ENCODE measurements at regions not wholly inside any gene's neighbourhood (a gene's known extent, or its start where the extent isn't known, plus 50 kb on each side); places are given as distances from the start of the nearest gene placed in this dataset.

DNA sequence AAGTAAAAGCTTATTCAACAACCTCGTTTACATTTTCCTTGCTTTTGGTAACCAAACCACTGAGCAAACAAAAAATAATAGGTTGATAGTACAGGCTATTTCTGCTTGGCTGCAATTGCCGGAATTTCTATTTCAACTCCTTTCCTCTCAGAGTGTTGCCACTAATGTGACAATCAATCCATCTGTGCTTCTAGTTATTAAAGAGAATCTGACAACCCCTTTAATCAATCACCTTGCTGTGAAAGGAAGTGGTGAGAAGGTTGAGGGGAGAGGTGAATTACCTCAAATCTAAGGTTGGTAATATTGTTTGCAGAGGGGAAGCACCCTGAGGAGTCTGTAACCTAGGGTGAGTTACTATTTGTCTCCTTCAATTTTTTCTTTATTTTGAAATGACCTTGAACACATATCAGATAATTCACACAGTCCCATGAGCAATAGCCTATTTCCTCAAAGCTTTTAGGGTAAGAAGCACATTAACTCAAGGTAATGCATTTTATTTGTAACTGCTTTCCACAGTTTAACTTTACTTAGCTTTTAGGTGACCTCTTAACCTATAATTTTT lies 603.4 kb downstream of the MMUT start:
- FAIRE-seq (no peak), DNase-seq (ENCODE audit: low spot score) (no peak), ATAC-seq (no peak)
- no peak overlapping the region for H2AFZ ChIP-seq (ENCODE audit: low read length)
- H3K4me2 ChIP-seq (ENCODE audit: low read depth, low read length) = no peak overlapping the region
- no peaks in the 10 kb centered on the region for H3K4me1 ChIP-seq (ENCODE audit: insufficient read depth, low read length)
- no peak overlapping the region for H3K9ac ChIP-seq (ENCODE audit: insufficient read depth, low read depth, low read length)
- intact Hi-C loops (cut with micrococcal nuclease; ENCODE audit: unreplicated experiment) = no loop called here
- no peak overlapping the region for H3K4me3 ChIP-seq (replicated peaks in 1 of 3; ENCODE audit: insufficient read depth in 1 of 3, low read depth in 2 of 3, low read length in 3 of 3)
- in situ Hi-C loops (cut with HindIII; ENCODE audit: extremely low pct_ligation_motif_present, low pct_unique_long_range_greater_than_20kb) = no loop called here
- BruUV-seq (replicated peaks) = no TSS peak
- POLR2A ChIA-PET = no interaction called here
- WGBS (ENCODE audit: low lambda C conversion rate) = 3% methylated on average over 2 of the region's 2 CpGs
- H3K36me3 ChIP-seq (replicated peaks in 1 of 2; ENCODE audit: control insufficient read depth in 1 of 2, insufficient read depth in 2 of 2, low read length in 2 of 2) = no peaks in the 10 kb centered on the region
- no peaks in the 10 kb centered on the region for H3K9me3 ChIP-seq (ENCODE audit: low read length)
- H3K79me2 ChIP-seq (ENCODE audit: insufficient read depth, low read length) = no peaks in the 10 kb centered on the region
- CTCF ChIA-PET (ENCODE audit: low intra/inter-chr PET ratio, low total read pairs) = no interaction called here
- TF ChIP-seq ZBTB21 (CRISPR knock-in tag; IDR thresholded peaks at IDR 0.05) (no peak), IRF9 (CRISPR knock-in tag; IDR thresholded peaks at IDR 0.05; ENCODE audit: borderline replicate concordance) (no peak), ZFP90 (CRISPR knock-in tag; IDR thresholded peaks at IDR 0.05; ENCODE audit: borderline replicate concordance) (no peak), ZNF678 (CRISPR knock-in tag; IDR thresholded peaks at IDR 0.05) (no peak), DMAP1 (CRISPR knock-in tag; IDR thresholded peaks at IDR 0.05) (no peak), RARA (CRISPR knock-in tag; IDR thresholded peaks at IDR 0.05) (no peak), TBX3 (IDR thresholded peaks at IDR 0.05; ENCODE audit: borderline replicate concordance) (no peak), ZNF12 (CRISPR knock-in tag; IDR thresholded peaks at IDR 0.05) (no peak), CBFB (CRISPR knock-in tag; IDR thresholded peaks at IDR 0.05) (no peak), ZNF773 (CRISPR knock-in tag; IDR thresholded peaks at IDR 0.05; ENCODE audit: borderline replicate concordance) (no peak), ZUFSP (CRISPR knock-in tag; IDR thresholded peaks at IDR 0.05; ENCODE audit: borderline replicate concordance) (no peak), U2AF1 (optimal IDR thresholded peaks at IDR 0.05; ENCODE audit: low read depth, low read length) (no peak), KAT8 (CRISPR knock-in tag; IDR thresholded peaks at IDR 0.05) (no peak), NCOA2 (CRISPR knock-in tag; IDR thresholded peaks at IDR 0.05) (no peak)
- TF ChIP-seq, protein P1, sequence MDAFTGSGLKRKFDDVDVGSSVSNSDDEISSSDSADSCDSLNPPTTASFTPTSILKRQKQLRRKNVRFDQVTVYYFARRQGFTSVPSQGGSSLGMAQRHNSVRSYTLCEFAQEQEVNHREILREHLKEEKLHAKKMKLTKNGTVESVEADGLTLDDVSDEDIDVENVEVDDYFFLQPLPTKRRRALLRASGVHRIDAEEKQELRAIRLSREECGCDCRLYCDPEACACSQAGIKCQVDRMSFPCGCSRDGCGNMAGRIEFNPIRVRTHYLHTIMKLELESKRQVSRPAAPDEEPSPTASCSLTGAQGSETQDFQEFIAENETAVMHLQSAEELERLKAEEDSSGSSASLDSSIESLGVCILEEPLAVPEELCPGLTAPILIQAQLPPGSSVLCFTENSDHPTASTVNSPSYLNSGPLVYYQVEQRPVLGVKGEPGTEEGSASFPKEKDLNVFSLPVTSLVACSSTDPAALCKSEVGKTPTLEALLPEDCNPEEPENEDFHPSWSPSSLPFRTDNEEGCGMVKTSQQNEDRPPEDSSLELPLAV (CRISPR knock-in tag; conservative IDR thresholded peaks at IDR 0.05; ENCODE audit: low read depth) = no peak
- TF ChIP-seq, protein P2, sequence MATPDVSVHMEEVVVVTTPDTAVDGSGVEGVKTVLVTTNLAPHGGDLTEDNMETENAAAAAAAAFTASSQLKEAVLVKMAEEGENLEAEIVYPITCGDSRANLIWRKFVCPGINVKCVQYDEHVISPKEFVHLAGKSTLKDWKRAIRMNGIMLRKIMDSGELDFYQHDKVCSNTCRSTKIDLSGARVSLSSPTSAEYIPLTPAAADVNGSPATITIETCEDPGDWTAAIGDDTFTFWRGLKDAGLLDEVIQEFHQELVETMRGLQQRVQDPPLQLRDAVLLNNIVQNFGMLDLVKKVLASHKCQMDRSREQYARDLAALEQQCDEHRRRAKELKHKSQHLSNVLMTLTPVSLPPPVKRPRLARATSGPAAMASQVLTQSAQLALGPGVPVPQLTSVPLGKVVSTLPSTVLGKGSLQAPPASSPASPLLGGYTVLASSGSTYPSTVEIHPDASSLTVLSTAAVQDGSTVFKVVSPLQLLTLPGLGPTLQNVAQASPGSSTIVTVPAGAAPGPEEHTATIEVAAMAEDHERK (CRISPR knock-in tag; IDR thresholded peaks at IDR 0.05; ENCODE audit: low read depth) = no peak
- no peaks in the 10 kb centered on the region for H4K20me1 ChIP-seq (ENCODE audit: insufficient read depth, low read length)
- no peaks in the 10 kb centered on the region; a peak in 1 of 5 replicates for H3K27me3 ChIP-seq (ENCODE audit: control insufficient read depth in 1 of 2, insufficient read depth in 2 of 2, low read length in 2 of 2)
- H3K27ac ChIP-seq (ENCODE audit: extremely low read length, insufficient read depth, low read length) = no peak overlapping the region
